K562 (cell line): ENCODE measurements at regions not wholly inside any gene's neighbourhood (a gene's known extent, or its start where the extent isn't known, plus 50 kb on each side); places are given as distances from the start of the nearest gene placed in this dataset.

Experiments used
- ATAC-seq: fragments of 200-7000 bp; cut with Tn5 transposase; 3 replicates; pipeline ENCODE4 v1.9.1; 2020; ENCODE audit warnings: moderate library complexity
- BruUV-seq: library from RNA; stranded (reverse); fragments of 400-500 nt; replicated peaks from 2 replicates; lab custom pipeline; 2021; lab: Mats Ljungman, UMichigan
- CTCF ChIA-PET: fragments of 300-600 bp; formaldehyde crosslinking; extraction: SDS; loops from one replicate; lab custom pipeline; 2021; ENCODE audit warnings: low intra/inter-chr PET ratio; lab: Yijun Ruan, JAX
- POLR2A ChIA-PET: fragments of 300-600, 350-650 bp; sonication (Branson Sonifier 250); formaldehyde crosslinking; extraction: SDS; loops from one replicate; lab custom pipeline; 2021; ENCODE audit warnings: antibody characterized with exemption, inconsistent platforms; lab: Yijun Ruan, JAX
- DNase-seq, 4 experiments: peaks; one replicate each; pipeline versions ENCODE4 v3.0.0 to v3.0.0-alpha.2; 2011 to 2018; ENCODE audit warnings: low spot score in 3 of 4, mixed read lengths in 3 of 4; ENCODE audit errors: extremely low read depth in 1 of 4
- FAIRE-seq: peaks from 2 replicates; lab custom pipeline; 2011; peaks lifted over from hg19 to GRCh38; lab: Jason Lieb, UNC
- H2AFZ ChIP-seq: 2 replicates; pipeline ENCODE4 v1.6.0; 2011; ENCODE audit warnings: low read depth, low read length, control low read depth, inconsistent platforms
- H3K27ac ChIP-seq: fragments of 200-600 bp; 3 replicates; pipeline ENCODE4 v1.8.0; 2011; ENCODE audit warnings: low read depth, mild to moderate bottlenecking, control low read depth, inconsistent platforms, low read length, moderate library complexity, mixed read lengths; ENCODE audit errors: extremely low read depth
- H3K27me3 ChIP-seq, 2 experiments: fragments of 300-600 bp in 1 of 2; 2 replicates in 1 of 2; 3 replicates in 1 of 2; pipeline versions ENCODE4 v1.6.0 to v1.8.0; 2011; ENCODE audit warnings: inconsistent platforms in 2 of 2, low read length in 2 of 2, mild to moderate bottlenecking in 1 of 2, mixed read lengths in 1 of 2, moderate library complexity in 1 of 2; ENCODE audit not compliant: control insufficient read depth in 2 of 2, insufficient read depth in 2 of 2
- H3K36me3 ChIP-seq: fragments of 300-600 bp; 3 replicates; pipeline ENCODE4 v1.8.0; 2011; ENCODE audit warnings: mild to moderate bottlenecking, low read length, inconsistent platforms; ENCODE audit not compliant: control insufficient read depth, insufficient read depth
- H3K4me1 ChIP-seq, 2 experiments: fragments of 200-600 bp in 1 of 2; replicated peaks in 1 of 2; 2 replicates in 1 of 2; 3 replicates in 1 of 2; pipeline versions ENCODE4 v1.5.1 to v1.8.0; 2011; ENCODE audit warnings: inconsistent platforms in 2 of 2, low read length in 2 of 2, mild to moderate bottlenecking in 1 of 2, mixed read lengths in 1 of 2, moderate library complexity in 1 of 2; ENCODE audit not compliant: control insufficient read depth in 2 of 2, insufficient read depth in 2 of 2
- H3K4me2 ChIP-seq: 2 replicates; pipeline ENCODE4 v1.6.1; 2011; ENCODE audit warnings: low read length, control low read depth, inconsistent platforms, mixed read lengths; ENCODE audit not compliant: insufficient read depth
- H3K4me3 ChIP-seq: fragments of 200-600 bp; sonication (generic), shearing (Covaris generic); 2 replicates; pipeline ENCODE4 v1.5.1; 2016; ENCODE audit warnings: control low read depth, inconsistent platforms
- H3K79me2 ChIP-seq: fragments of 200-600 bp; 3 replicates; pipeline ENCODE4 v1.8.0; 2011; ENCODE audit warnings: low read length, inconsistent platforms; ENCODE audit not compliant: control insufficient read depth, insufficient read depth
- H3K9ac ChIP-seq, 2 experiments: 2 replicates each; pipeline versions ENCODE4 v1.6.0 to v1.6.1; 2011; ENCODE audit warnings: low read depth in 2 of 2, low read length in 2 of 2, control low read depth in 1 of 2, inconsistent platforms in 1 of 2, mild to moderate bottlenecking in 1 of 2, mixed read lengths in 1 of 2; ENCODE audit not compliant: insufficient read depth in 1 of 2
- H3K9me1 ChIP-seq: one replicate; pipeline ENCODE4 v1.6.0; 2011; ENCODE audit warnings: inconsistent platforms, mild to moderate bottlenecking, low read length, moderate library complexity; ENCODE audit not compliant: control insufficient read depth, insufficient read depth
- H3K9me3 ChIP-seq: replicated peaks from 2 replicates; pipeline ENCODE4 v1.5.1; 2011; ENCODE audit warnings: low read depth, low read length, inconsistent platforms; ENCODE audit not compliant: control insufficient read depth, insufficient read depth
- H4K20me1 ChIP-seq: replicated peaks from 2 replicates; pipeline ENCODE4 v1.6.1; 2011; ENCODE audit warnings: low read length, inconsistent platforms, mixed read lengths; ENCODE audit not compliant: control insufficient read depth, insufficient read depth
- ADNP ChIP-seq: fragments of 200-800 bp; sonication (Bioruptor generic); IDR thresholded peaks from 2 replicates; pipeline ENCODE4 v1.6.1; 2016; ENCODE audit warnings: missing genetic modification characterization, missing compliant biosample characterization
- DMBX1 ChIP-seq: fragments of 250-450 bp; sonication (Bioruptor Pico); IDR thresholded peaks from 2 replicates; pipeline ENCODE4 v1.8.0; 2022; ENCODE audit warnings: inconsistent platforms, mild to moderate bottlenecking, moderate library complexity, borderline replicate concordance
- EHMT2 ChIP-seq: fragments of 450-650 bp; IDR thresholded peaks from 2 replicates; pipeline ENCODE4 v1.6.1; 2018; ENCODE audit warnings: antibody characterized with exemption
- GATA2 ChIP-seq: sonication (generic); formaldehyde crosslinking; IDR thresholded peaks from 2 replicates; pipeline ENCODE4 v1.4.0; 2020; ENCODE audit warnings: mild to moderate bottlenecking, missing genetic modification reagents
- HDAC1 ChIP-seq, 2 experiments: fragments of 450-650 bp; IDR thresholded peaks; 2 replicates each; pipeline ENCODE4 v1.6.1; 2016 to 2017; ENCODE audit warnings: inconsistent platforms in 1 of 2, mild to moderate bottlenecking in 1 of 2, moderate library complexity in 1 of 2
- HES1 ChIP-seq: fragments of 450-650 bp; IDR thresholded peaks from 2 replicates; pipeline ENCODE4 v1.6.1; 2016; ENCODE audit warnings: low read depth, mild to moderate bottlenecking, moderate library complexity
- KDM4B ChIP-seq, 2 experiments: fragments of 450-650 bp in 1 of 2; sonication (generic) in 1 of 2; IDR thresholded peaks; 2 replicates each; pipeline ENCODE4 v1.6.1; 2016 to 2017; ENCODE audit warnings: borderline replicate concordance in 2 of 2, antibody characterized with exemption in 1 of 2, low read depth in 1 of 2, mild to moderate bottlenecking in 1 of 2
- NFE2L1 ChIP-seq: fragments of 450-650 bp; IDR thresholded peaks from 2 replicates; pipeline ENCODE4 v1.6.1; 2016; ENCODE audit warnings: missing genetic modification characterization, low read depth, mild to moderate bottlenecking, missing compliant biosample characterization, moderate library complexity, borderline replicate concordance
- SIN3A ChIP-seq, 2 experiments: fragments of 150-350 bp in 1 of 2; IDR thresholded peaks; 2 replicates each; pipeline ENCODE4 v1.6.1; 2011 to 2016; ENCODE audit warnings: borderline replicate concordance in 2 of 2, low read depth in 2 of 2, low read length in 2 of 2, mild to moderate bottlenecking in 2 of 2, moderate library complexity in 2 of 2; ENCODE audit not compliant: control insufficient read depth in 1 of 2
- ZBTB43 ChIP-seq: sonication (generic); formaldehyde crosslinking; IDR thresholded peaks from 2 replicates; pipeline ENCODE4 v1.8.0; 2023; ENCODE audit warnings: mild to moderate bottlenecking, missing genetic modification reagents
- ZFX ChIP-seq: sonication (generic); formaldehyde crosslinking; IDR thresholded peaks from 2 replicates; pipeline ENCODE4 v1.8.0; 2022; ENCODE audit warnings: mild to moderate bottlenecking, missing genetic modification reagents, moderate library complexity
- ZNF217 ChIP-seq: sonication (generic); formaldehyde crosslinking; IDR thresholded peaks from 2 replicates; pipeline ENCODE4 v1.8.0; 2022; ENCODE audit warnings: mild to moderate bottlenecking, missing genetic modification reagents
- ZNF512 ChIP-seq: IDR thresholded peaks from 2 replicates; pipeline ENCODE4 v1.6.1; 2016; ENCODE audit warnings: missing genetic modification characterization, missing compliant biosample characterization
- ZNF584 ChIP-seq: fragments of 200-800 bp; sonication (Bioruptor generic); IDR thresholded peaks from 2 replicates; pipeline ENCODE4 v1.6.1; 2016; ENCODE audit warnings: low read depth, mild to moderate bottlenecking, missing genetic modification characterization, missing compliant biosample characterization
- ZNF655 ChIP-seq: fragments of 250-450 bp; sonication (Bioruptor Pico); IDR thresholded peaks from 2 replicates; pipeline ENCODE4 v1.5.0; 2021
- WGBS: fragments of 100-300 bp; shearing (Covaris generic); methylation state at CpG from one replicate; pipeline ENCODE4 v1.1.6; 2016; ENCODE audit warnings: low coverage, mixed read lengths; ENCODE audit not compliant: insufficient coverage; ENCODE audit errors: missing lambda C conversion rate; 5-methylcytosine and 5-hydroxymethylcytosine counted together
- in situ Hi-C: fragments of 300-500 bp; cut with MboI; formaldehyde crosslinking; loops from 4 replicates; pipeline ENCODE4 v1.15.0; 2018; ENCODE audit warnings: inconsistent platforms, mixed read lengths
- intact Hi-C: fragments of 100-400 bp; cut with micrococcal nuclease; formaldehyde crosslinking; loops from 2 replicates; pipeline ENCODE4 v1.14.2; 2022

GRCh38 chr2:66704786-66705185 lies 269.9 kb downstream of the MEIS1 start (continued):
- TF ChIP-seq HES1 (no peak), ZFX (CRISPR knock-in tag) (no peak), ZBTB43 (no peak)

GRCh38 chr2:66714610-66715009 lies 279.7 kb downstream of the MEIS1 start:
- POLR2A ChIA-PET = interaction anchor here (0.6 kb wide), 1 partner anchor 1019 kb away, joined by 3 read pairs; no protein-coding TSS in a partner anchor
- H4K20me1 ChIP-seq = no peaks in the 10 kb centered on the region
- no peak overlapping the region for H2AFZ ChIP-seq
- CTCF ChIA-PET = no interaction called here
- H3K9me1 ChIP-seq = no peaks in the 10 kb centered on the region
- no peak for TF ChIP-seq ZNF512 (tag)
- no peak for TF ChIP-seq ZNF655 (CRISPR knock-in tag)
- TF ChIP-seq GATA2 (CRISPR knock-in tag) = no peak
- TF ChIP-seq SIN3A (IDR thresholded peaks at IDR 0.05; ENCODE audit: borderline replicate concordance in 2 of 2, control insufficient read depth in 1 of 2, low read depth in 2 of 2, low read length in 2 of 2) = no peak
- TF ChIP-seq KDM4B (IDR thresholded peaks at IDR 0.05; ENCODE audit: borderline replicate concordance in 2 of 2, low read depth in 1 of 2) = no peak
- TF ChIP-seq HDAC1 (IDR thresholded peaks at IDR 0.05) = no peak
- no peak for TF ChIP-seq DMBX1 (CRISPR knock-in tag)
- no peak for TF ChIP-seq ZNF584 (CRISPR knock-in tag)
- no peak for TF ChIP-seq ZNF217 (CRISPR knock-in tag)
- no peak for TF ChIP-seq ADNP (tag)
- TF ChIP-seq EHMT2 = no peak
- no peak for TF ChIP-seq NFE2L1
- TF ChIP-seq, all 486 proteins: peak for 0
- Histone ChIP-seq H3K27me3 (no peaks in the 10 kb centered on the region), H3K4me3 (no peak overlapping the region), H3K4me1 (no peaks in the 10 kb centered on the region), H3K9me3 (no peaks in the 10 kb centered on the region), H3K27ac (no peak overlapping the region), H3K9ac (no peak overlapping the region), H3K79me2 (no peaks in the 10 kb centered on the region), H3K4me2 (no peak overlapping the region), H3K36me3 (no peaks in the 10 kb centered on the region)
- intact Hi-C loops = no loop called here
- in situ Hi-C loops = no loop called here
- 0% methylated on average over 1 of the region's 1 CpG for WGBS
- FAIRE-seq (no peak), ATAC-seq (no peak), DNase-seq (no peak)
- no TSS peak for BruUV-seq
